ENCODE measurements at regions not wholly inside any gene's neighbourhood (a gene's known extent, or its start where the extent isn't known, plus 50 kb on each side); places are given as distances from the start of the nearest gene placed in this dataset.

GRCh38 chr3:10616321-10616720, 110.9 kb upstream of the ATP2B2 start:
- Histone ChIP-seq H3K36me3 (ENCODE audit: insufficient read depth in 1 of 2, low read depth in 1 of 2) (no peaks in the 10 kb centered on the region), H3K27me3 (ENCODE audit: insufficient read depth in 3 of 3, low read length in 2 of 3) (peaks cover 0 to 5% (median 0%) of the 10 kb centered on the region in 3 donors), H3K9me3 (no peaks in the 10 kb centered on the region), H3K27ac (no peak overlapping the region), H3K4me3 (no peak overlapping the region), H3K4me1 (no peaks in the 10 kb centered on the region)
- ATAC-seq: no peak
- 31 to 70% (median 56%) methylated on average over 1 of the region's 1 CpG for WGBS, 3 donors
- no peak for DNase-seq
- TF ChIP-seq CTCF (IDR thresholded peaks at IDR 0.05): no peak
- intact Hi-C loops (cut with DNase I): no loop called here

- H3K36me3 ChIP-seq (ENCODE audit: insufficient read depth in 1 of 2, low read depth in 1 of 2): no peaks in the 10 kb centered on the region
- 51 to 55% (median 54%) methylated on average over 11 of the region's 11 CpGs for WGBS, 3 donors
- TF ChIP-seq CTCF (IDR thresholded peaks at IDR 0.05): no peak
These were observed 114.8 kb upstream of the ATP2B2 start for GRCh38 chr3:10619989-10620832.

GRCh38 chr3:10620833-10621082, 115.4 kb upstream of the ATP2B2 start:
- no peak for ATAC-seq
- no peak for TF ChIP-seq CTCF (IDR thresholded peaks at IDR 0.05)
- Histone ChIP-seq H3K9me3 (no peaks in the 10 kb centered on the region), H3K36me3 (ENCODE audit: insufficient read depth in 1 of 2, low read depth in 1 of 2) (no peaks in the 10 kb centered on the region), H3K27me3 (ENCODE audit: insufficient read depth in 3 of 3, low read length in 2 of 3) (peaks cover 0 to 7% (median 0%) of the 10 kb centered on the region in 3 donors), H3K4me3 (no peak overlapping the region), H3K4me1 (no peaks in the 10 kb centered on the region), H3K27ac (no peak overlapping the region)
- intact Hi-C loops (cut with DNase I): no loop called here
- no peak for DNase-seq
- WGBS, 3 donors: 53 to 60% (median 56%) methylated on average over 2 of the region's 2 CpGs

More at GRCh38 chr3:10619989-10620832, 114.8 kb upstream of the ATP2B2 start:
- Histone ChIP-seq H3K27me3 (ENCODE audit: insufficient read depth in 3 of 3, low read length in 2 of 3) (peaks cover 0 to 4% (median 0%) of the 10 kb centered on the region in 3 donors), H3K4me3 (no peak overlapping the region), H3K4me1 (no peaks in the 10 kb centered on the region), H3K27ac (no peak overlapping the region), H3K9me3 (no peaks in the 10 kb centered on the region)
- ATAC-seq: no peak
- intact Hi-C loops (cut with DNase I): no loop called here
- DNase-seq: no peak

- intact Hi-C loops (cut with DNase I): no loop called here
- Histone ChIP-seq H3K27me3 (ENCODE audit: insufficient read depth in 3 of 3, low read length in 2 of 3) (peaks cover 0 to 7% (median 0%) of the 10 kb centered on the region in 3 donors), H3K9me3 (no peaks in the 10 kb centered on the region), H3K36me3 (ENCODE audit: insufficient read depth in 1 of 2, low read depth in 1 of 2) (no peaks in the 10 kb centered on the region), H3K27ac (no peak overlapping the region), H3K4me3 (no peak overlapping the region), H3K4me1 (no peaks in the 10 kb centered on the region)
- TF ChIP-seq CTCF (IDR thresholded peaks at IDR 0.05): no peak
- no peak for DNase-seq
- WGBS, 3 donors: 76 to 79% (median 76%) methylated on average over 4 of the region's 4 CpGs
- ATAC-seq: no peak
These were observed 118.3 kb upstream of the ATP2B2 start for GRCh38 chr3:10623578-10624275.
